A549 (cell line): ENCODE measurements at regions not wholly inside any gene's neighbourhood (a gene's known extent, or its start where the extent isn't known, plus 50 kb on each side); places are given as distances from the start of the nearest gene placed in this dataset.
A peak's percentile ranks its signal among the peaks of the same experiment; 100 is the strongest.

ENCODE experiments used
- ATAC-seq, 2 experiments: fragments of 200-7000 bp in 1 of 2; fragments of >200 bp in 1 of 2; cut with Nextera tagmentation in 1 of 2; cut with Tn5 transposase in 1 of 2; 3 replicates each; pipeline versions ENCODE4 v1.8.0 to v1.9.1; 2018 to 2020; ENCODE audit warnings: mild to moderate bottlenecking in 1 of 2, moderate library complexity in 1 of 2
- CTCF ChIA-PET: fragments of 300-600 bp; sonication (Branson Sonifier 250); formaldehyde crosslinking; extraction: SDS; loops from one replicate; lab custom pipeline; 2021; ENCODE audit warnings: antibody characterized with exemption, inconsistent platforms; lab: Yijun Ruan, JAX
- POLR2A ChIA-PET: fragments of 350-600 bp; formaldehyde crosslinking; extraction: SDS; loops from one replicate; lab custom pipeline; 2021; ENCODE audit warnings: antibody characterized with exemption, inconsistent platforms; lab: Yijun Ruan, JAX
- DNase-seq, 2 experiments: peaks; one replicate each; pipeline versions ENCODE4 v3.0.0 to v3.0.0-alpha.2; 2011 to 2016; ENCODE audit warnings: low read depth in 1 of 2, low spot score in 1 of 2
- FAIRE-seq: peaks from 2 replicates; lab custom pipeline; 2011; peaks lifted over from hg19 to GRCh38; lab: Jason Lieb, UNC
- H3K27ac ChIP-seq, 2 experiments: fragments of >200 bp; sonication (Bioruptor Twin); formaldehyde crosslinking; 3 replicates each; pipeline ENCODE4 v1.5.1; 2016 to 2017
- H3K4me1 ChIP-seq: fragments of >200 bp; sonication (Bioruptor Twin); formaldehyde crosslinking; 3 replicates; pipeline ENCODE4 v1.6.1; 2016
- H3K4me2 ChIP-seq: fragments of >200 bp; sonication (Bioruptor Twin); formaldehyde crosslinking; 3 replicates; pipeline ENCODE4 v1.6.1; 2016
- H3K4me3 ChIP-seq: fragments of >200 bp; sonication (Bioruptor Twin); formaldehyde crosslinking; 3 replicates; pipeline ENCODE4 v1.5.1; 2016
- H3K9me3 ChIP-seq: fragments of >200 bp; sonication (Bioruptor Twin); formaldehyde crosslinking; 3 replicates; pipeline ENCODE4 v1.6.1; 2016
- ATOH8 ChIP-seq: fragments of 250-450 bp; sonication (Bioruptor Pico); IDR thresholded peaks from 2 replicates; pipeline ENCODE4 v1.5.0; 2020; ENCODE audit warnings: low read depth, mild to moderate bottlenecking, moderate library complexity
- CBX2 ChIP-seq: fragments of 200-600 bp; sonication (generic); IDR thresholded peaks from 2 replicates; pipeline ENCODE4 v1.6.1; 2016; ENCODE audit warnings: low read depth, mild to moderate bottlenecking, borderline replicate concordance
- CEBPB ChIP-seq, 2 experiments: fragments of >200 bp in 1 of 2; sonication (Bioruptor Twin) in 1 of 2; formaldehyde crosslinking in 1 of 2; IDR thresholded peaks; 2 replicates each; pipeline ENCODE4 v1.6.1; 2012 to 2016
- CTCF ChIP-seq: fragments of >200 bp; sonication (Bioruptor Twin); formaldehyde crosslinking; IDR thresholded peaks from 3 replicates; pipeline ENCODE4 v1.5.1; 2016
- EHF ChIP-seq: fragments of 250-450 bp; sonication (Bioruptor Pico); IDR thresholded peaks from 2 replicates; pipeline ENCODE4 v1.5.0; 2020; ENCODE audit warnings: mild to moderate bottlenecking
- EHMT2 ChIP-seq: fragments of 200-600 bp; sonication (generic); IDR thresholded peaks from 2 replicates; pipeline ENCODE4 v1.6.1; 2016; ENCODE audit warnings: antibody characterized with exemption, low read depth, mild to moderate bottlenecking, moderate library complexity
- ESRRA ChIP-seq: fragments of 150-350 bp; IDR thresholded peaks from 2 replicates; pipeline ENCODE4 v1.6.1; 2014; ENCODE audit warnings: mild to moderate bottlenecking, low read length, borderline replicate concordance
- FOSL2 ChIP-seq, 2 experiments: fragments of 450-650 bp in 1 of 2; fragments of >200 bp in 1 of 2; sonication (Bioruptor Twin) in 1 of 2; formaldehyde crosslinking; IDR thresholded peaks; 2 replicates each; pipeline versions ENCODE4 v1.5.0 to v1.6.1; 2016 to 2020; ENCODE audit warnings: mild to moderate bottlenecking in 1 of 2, moderate library complexity in 1 of 2
- HDAC2 ChIP-seq: fragments of 200-600 bp; sonication (generic); IDR thresholded peaks from 2 replicates; pipeline ENCODE4 v1.6.1; 2016
- HEYL ChIP-seq: fragments of 250-450 bp; sonication (Bioruptor Pico); IDR thresholded peaks from 2 replicates; pipeline ENCODE4 v1.8.0; 2021; ENCODE audit warnings: mild to moderate bottlenecking, moderate library complexity
- JUN ChIP-seq, 2 experiments: fragments of >200 bp; sonication (Bioruptor Twin); formaldehyde crosslinking; IDR thresholded peaks; 2 replicates in 1 of 2; 3 replicates in 1 of 2; pipeline ENCODE4 v1.6.1; 2016 to 2017
- KDM1A ChIP-seq: fragments of 200-600 bp; sonication (generic); IDR thresholded peaks from 2 replicates; pipeline ENCODE4 v1.6.1; 2016; ENCODE audit warnings: low read depth, mild to moderate bottlenecking
- KDM5A ChIP-seq: fragments of 200-600 bp; sonication (generic); IDR thresholded peaks from 2 replicates; pipeline ENCODE4 v1.6.1; 2016; ENCODE audit warnings: antibody characterized with exemption, mild to moderate bottlenecking
- MAFK ChIP-seq: fragments of 450-650 bp; IDR thresholded peaks from 2 replicates; pipeline ENCODE4 v1.6.1; 2014; ENCODE audit not compliant: partially characterized antibody
- MAX ChIP-seq: IDR thresholded peaks from 2 replicates; pipeline ENCODE4 v1.6.1; 2012
- MAZ ChIP-seq: fragments of 150-350 bp; IDR thresholded peaks from 2 replicates; pipeline ENCODE4 v1.6.1; 2014; ENCODE audit warnings: antibody characterized with exemption, low read depth, low read length, borderline replicate concordance
- MYC ChIP-seq: IDR thresholded peaks from 2 replicates; pipeline ENCODE4 v1.6.1; 2012; ENCODE audit warnings: mild to moderate bottlenecking, inconsistent platforms, low read length, improper control_type of control experiment, borderline replicate concordance
- NPAS2 ChIP-seq: fragments of 250-450 bp; sonication (Bioruptor Pico); IDR thresholded peaks from 2 replicates; pipeline ENCODE4 v1.8.0; 2022; ENCODE audit warnings: mild to moderate bottlenecking, moderate library complexity, borderline replicate concordance
- POLR2A ChIP-seq: IDR thresholded peaks from 2 replicates; pipeline ENCODE4 v1.6.1; 2012; ENCODE audit warnings: mild to moderate bottlenecking, low read length
- RARB ChIP-seq: fragments of 250-450 bp; sonication (Bioruptor Pico); IDR thresholded peaks from 2 replicates; pipeline ENCODE4 v1.8.0; 2021; ENCODE audit warnings: mild to moderate bottlenecking, moderate library complexity
- RCOR1 ChIP-seq: fragments of 150-350 bp; IDR thresholded peaks from 2 replicates; pipeline ENCODE4 v1.6.1; 2014; ENCODE audit warnings: antibody characterized with exemption, low read length, low read depth
- REST ChIP-seq: fragments of 200-600 bp; sonication (generic); IDR thresholded peaks from 2 replicates; pipeline ENCODE4 v1.6.1; 2016; ENCODE audit warnings: antibody characterized with exemption, mild to moderate bottlenecking, moderate library complexity
- RFX5 ChIP-seq: fragments of 450-650 bp; IDR thresholded peaks from 2 replicates; pipeline ENCODE4 v1.7.1; 2014; ENCODE audit warnings: antibody characterized with exemption, mild to moderate bottlenecking, moderate library complexity
- RNF2 ChIP-seq: fragments of 200-600 bp; sonication (generic); IDR thresholded peaks from 2 replicates; pipeline ENCODE4 v1.6.1; 2016; ENCODE audit warnings: low read depth, mild to moderate bottlenecking, antibody characterized with exemption, moderate library complexity, borderline replicate concordance
- TFCP2L1 ChIP-seq: fragments of 250-450 bp; sonication (Bioruptor Pico); IDR thresholded peaks from 2 replicates; pipeline ENCODE4 v1.5.0; 2021; ENCODE audit warnings: mild to moderate bottlenecking
- USF2 ChIP-seq: fragments of 450-650 bp; IDR thresholded peaks from 2 replicates; pipeline ENCODE4 v1.6.1; 2014; ENCODE audit warnings: antibody characterized with exemption
- ZC3H11A ChIP-seq: fragments of 450-650 bp; IDR thresholded peaks from 2 replicates; pipeline ENCODE4 v1.6.1; 2014; ENCODE audit warnings: antibody characterized with exemption, mild to moderate bottlenecking
- ZFP36 ChIP-seq: fragments of 450-650 bp; IDR thresholded peaks from 2 replicates; pipeline ENCODE4 v1.6.1; 2014; ENCODE audit warnings: borderline replicate concordance; ENCODE audit not compliant: partially characterized antibody
- ZNF302 ChIP-seq: fragments of 250-450 bp; sonication (Bioruptor Pico); IDR thresholded peaks from 2 replicates; pipeline ENCODE4 v1.9.0; 2021; ENCODE audit warnings: inconsistent platforms, mild to moderate bottlenecking, moderate library complexity
- WGBS: methylation state at CpG from one replicate; pipeline ENCODE4 v1.1.6; 2017; ENCODE audit errors: missing lambda C conversion rate; 5-methylcytosine and 5-hydroxymethylcytosine counted together

GRCh38 chr6:71468841-71469700 lies 180.5 kb downstream of the OGFRL1 start (continued):
- TF ChIP-seq ATOH8 (no peak), CBX2 (no peak), HDAC2 (no peak)

- Histone ChIP-seq H3K9me3 (no peaks in the 10 kb centered on the region), H3K4me2 (no peak overlapping the region), H3K27ac (no peak overlapping the region), H3K4me1 (0 out of 3 replicates have a peak, but pooled peaks cover 7% of the 10 kb centered on the region), H3K4me3 (no peak overlapping the region)
- ATAC-seq (no peak), FAIRE-seq (no peak), DNase-seq (no peak)
- ChIA-PET POLR2A (no interaction called here), CTCF (no interaction called here)
- TF ChIP-seq CEBPB (IDR thresholded peaks at IDR 0.05): no peak
- TF ChIP-seq KDM1A: no peak
- no peak for TF ChIP-seq REST
- no peak for TF ChIP-seq MAFK
- no peak for TF ChIP-seq RFX5
- no peak for TF ChIP-seq RCOR1
- no peak for TF ChIP-seq MYC
- no peak for TF ChIP-seq ZFP36
- no peak for TF ChIP-seq EHF (CRISPR knock-in tag)
- no peak for TF ChIP-seq KDM5A
- TF ChIP-seq NPAS2 (CRISPR knock-in tag): no peak
- TF ChIP-seq ZC3H11A: no peak
- no peak for TF ChIP-seq HEYL (CRISPR knock-in tag)
- no peak for TF ChIP-seq USF2
- 76% methylated on average over 2 of the region's 2 CpGs for WGBS
These were observed 183.1 kb downstream of the OGFRL1 start for GRCh38 chr6:71471718-71472117.

GRCh38 chr6:71473926-71474325 lies 185.3 kb downstream of the OGFRL1 start:
- no peak for FAIRE-seq
- POLR2A ChIA-PET: no interaction called here
- 25% methylated on average over 2 of the region's 2 CpGs for WGBS
- DNase-seq: peak in 1 of 2 experiments; percentile 43
- H3K9me3 ChIP-seq: no peaks in the 10 kb centered on the region
- peak; percentile 77 to 91 for ATAC-seq
- CTCF ChIA-PET: no interaction called here
- no peak overlapping the region for H3K4me3 ChIP-seq
- H3K4me2 ChIP-seq: peak overlapping the region; percentile 25; the same call in 1 of the 3 replicates
- no peak overlapping the region for H3K27ac ChIP-seq
- peaks cover 14% of the 10 kb centered on the region for H3K4me1 ChIP-seq
- TF ChIP-seq POLR2A: no peak
- no peak for TF ChIP-seq MAX
- no peak for TF ChIP-seq ZNF302 (CRISPR knock-in tag)
- no peak for TF ChIP-seq MAZ
- TF ChIP-seq TFCP2L1 (CRISPR knock-in tag): no peak
- no peak for TF ChIP-seq FOSL2 (IDR thresholded peaks at IDR 0.05)
- TF ChIP-seq FOSL2 (CRISPR knock-in tag; IDR thresholded peaks at IDR 0.05): 0 out of 2 replicates have a peak, but pooled peaks have one; percentile 6
- TF ChIP-seq RNF2: no peak
- TF ChIP-seq CTCF: no peak
- TF ChIP-seq RARB: no peak
- TF ChIP-seq ESRRA: no peak
- no peak for TF ChIP-seq EHMT2
- TF ChIP-seq USF2: peak; percentile 70
- TF ChIP-seq JUN (IDR thresholded peaks at IDR 0.05): no peak
